HL-60 (cell line): ENCODE measurements at regions not wholly inside any gene's neighbourhood (a gene's known extent, or its start where the extent isn't known, plus 50 kb on each side); places are given as distances from the start of the nearest gene placed in this dataset.

ENCODE experiments used
- DNase-seq, 2 experiments: peaks; one replicate each; pipeline ENCODE4 v3.0.0-alpha.2; 2010 to 2020; ENCODE audit warnings: low read depth in 1 of 2, low spot score in 1 of 2
- H3K27ac ChIP-seq: fragments of 250-450 bp; sonication (Bioruptor Pico); replicated peaks from 2 replicates; pipeline ENCODE4 v1.5.1; 2020; ENCODE audit warnings: mild to moderate bottlenecking, moderate library complexity
- H3K27me3 ChIP-seq: fragments of 250-450 bp; sonication (Bioruptor Pico); 2 replicates; pipeline ENCODE4 v1.5.1; 2021; ENCODE audit warnings: mild to moderate bottlenecking, moderate library complexity; ENCODE audit not compliant: insufficient read depth, poor library complexity, severe bottlenecking
- H3K4me3 ChIP-seq: replicated peaks from 2 replicates; pipeline ENCODE4 v1.5.1; 2011; ENCODE audit warnings: mild to moderate bottlenecking, control low read depth, low read length; ENCODE audit not compliant: insufficient read depth
- GABPA ChIP-seq: IDR thresholded peaks from 2 replicates; pipeline ENCODE4 v1.6.1; 2012; ENCODE audit warnings: low read depth
- POLR2AphosphoS5 ChIP-seq: IDR thresholded peaks from 2 replicates; pipeline ENCODE4 v1.6.1; 2012; ENCODE audit warnings: low read depth
- REST ChIP-seq: IDR thresholded peaks from 2 replicates; pipeline ENCODE4 v1.6.1; 2012; ENCODE audit warnings: low read depth; ENCODE audit not compliant: insufficient replicate concordance
- SPI1 ChIP-seq: IDR thresholded peaks from 2 replicates; pipeline ENCODE4 v1.6.1; 2012; ENCODE audit warnings: low read depth, mild to moderate bottlenecking, borderline replicate concordance
- TF ChIP-seq, protein P1 (sequence below): IDR thresholded peaks from one replicate; pipeline ENCODE4 v1.5.1; 2011; ENCODE audit warnings: low read length, control low read depth, inconsistent platforms; ENCODE audit not compliant: insufficient read depth

DNA sequence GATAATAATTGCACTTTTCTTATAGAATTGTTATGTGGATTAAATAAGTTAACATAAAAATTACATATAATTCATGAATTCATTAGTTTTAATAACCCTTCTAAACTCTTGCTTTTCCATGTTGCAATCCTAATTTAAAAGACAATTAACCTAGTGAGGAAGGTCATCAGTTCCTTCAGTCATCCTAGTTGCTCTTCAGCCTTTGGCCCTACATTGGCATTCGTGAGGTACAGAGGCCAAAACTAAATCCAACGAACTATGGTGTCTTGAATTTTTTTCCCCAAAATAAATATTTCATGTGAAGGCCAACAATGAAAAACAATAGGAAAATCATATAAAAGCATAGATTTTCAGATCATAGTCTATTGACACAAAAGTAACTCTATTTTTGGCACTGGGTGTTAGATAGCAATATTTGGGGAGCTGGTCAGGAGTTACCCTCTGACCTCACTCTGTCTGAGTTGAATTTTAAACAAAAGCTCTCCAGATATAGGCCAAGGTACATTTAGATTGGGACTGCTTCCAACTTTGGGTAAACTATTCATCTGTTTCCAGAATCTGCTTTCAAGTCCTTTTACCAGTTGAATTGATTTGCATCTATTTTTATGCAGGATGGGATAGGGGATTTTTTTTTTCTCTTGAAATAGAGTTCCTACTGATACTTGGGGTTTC, 104.5 kb downstream of the SEM1 start:
- DNase-seq = no peak
- H3K4me3 ChIP-seq = no peak overlapping the region
- TF ChIP-seq GABPA = no peak
- no peak for TF ChIP-seq REST
- TF ChIP-seq, protein P1, sequence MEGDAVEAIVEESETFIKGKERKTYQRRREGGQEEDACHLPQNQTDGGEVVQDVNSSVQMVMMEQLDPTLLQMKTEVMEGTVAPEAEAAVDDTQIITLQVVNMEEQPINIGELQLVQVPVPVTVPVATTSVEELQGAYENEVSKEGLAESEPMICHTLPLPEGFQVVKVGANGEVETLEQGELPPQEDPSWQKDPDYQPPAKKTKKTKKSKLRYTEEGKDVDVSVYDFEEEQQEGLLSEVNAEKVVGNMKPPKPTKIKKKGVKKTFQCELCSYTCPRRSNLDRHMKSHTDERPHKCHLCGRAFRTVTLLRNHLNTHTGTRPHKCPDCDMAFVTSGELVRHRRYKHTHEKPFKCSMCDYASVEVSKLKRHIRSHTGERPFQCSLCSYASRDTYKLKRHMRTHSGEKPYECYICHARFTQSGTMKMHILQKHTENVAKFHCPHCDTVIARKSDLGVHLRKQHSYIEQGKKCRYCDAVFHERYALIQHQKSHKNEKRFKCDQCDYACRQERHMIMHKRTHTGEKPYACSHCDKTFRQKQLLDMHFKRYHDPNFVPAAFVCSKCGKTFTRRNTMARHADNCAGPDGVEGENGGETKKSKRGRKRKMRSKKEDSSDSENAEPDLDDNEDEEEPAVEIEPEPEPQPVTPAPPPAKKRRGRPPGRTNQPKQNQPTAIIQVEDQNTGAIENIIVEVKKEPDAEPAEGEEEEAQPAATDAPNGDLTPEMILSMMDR = no peak
- no peak for TF ChIP-seq POLR2AphosphoS5
- TF ChIP-seq SPI1 = no peak
- H3K27ac ChIP-seq = no peak overlapping the region
- H3K27me3 ChIP-seq = peaks cover 2% of the 10 kb centered on the region

- Histone ChIP-seq H3K4me3 (no peak overlapping the region), H3K27ac (no peak overlapping the region), H3K27me3 (peaks cover 16% of the 10 kb centered on the region)
- no peak for DNase-seq
- TF ChIP-seq, protein P1 = no peak
- TF ChIP-seq POLR2AphosphoS5 (no peak), REST (no peak), SPI1 (no peak), GABPA (no peak)
These were observed 110.2 kb downstream of the SEM1 start for GRCh38 chr7:96599288-96599936.

DNA sequence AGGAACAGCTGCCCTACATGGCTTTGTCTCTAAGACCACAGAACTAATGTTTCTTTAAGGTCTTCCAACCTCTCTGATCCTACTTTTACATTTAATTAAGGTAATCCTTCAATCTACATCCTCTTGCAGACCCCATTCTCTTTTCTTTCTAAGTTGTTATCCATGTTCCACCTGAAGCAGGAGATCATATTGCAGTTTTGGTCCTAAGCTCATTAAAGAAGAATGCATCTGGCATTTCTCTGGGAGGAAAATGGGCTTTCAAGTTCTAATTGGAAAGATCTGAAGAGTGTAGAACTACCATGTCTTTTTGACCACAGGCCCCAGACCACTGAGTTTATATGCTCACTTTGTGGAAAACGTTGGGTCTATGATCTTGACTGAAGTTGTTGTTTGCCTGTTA, 111.2 kb downstream of the SEM1 start:
- Histone ChIP-seq H3K27me3 (peaks cover 16% of the 10 kb centered on the region), H3K4me3 (no peak overlapping the region), H3K27ac (no peak overlapping the region)
- DNase-seq = no peak
- TF ChIP-seq, protein P1 = no peak
- TF ChIP-seq REST (no peak), SPI1 (no peak), POLR2AphosphoS5 (no peak), GABPA (no peak)
